GM12864 (cell line): ENCODE measurements at regions not wholly inside any gene's neighbourhood (a gene's known extent, or its start where the extent isn't known, plus 50 kb on each side); places are given as distances from the start of the nearest gene placed in this dataset.

Source experiments
- DNase-seq: peaks from one replicate; pipeline ENCODE4 v3.0.0-alpha.2; 2011; ENCODE audit warnings: low read depth
- H3K4me3 ChIP-seq: 2 replicates; pipeline ENCODE4 v1.5.1; 2011; ENCODE audit warnings: mild to moderate bottlenecking, low read depth, low read length, control low read depth
- TF ChIP-seq, protein P1 (sequence below): IDR thresholded peaks from 2 replicates; pipeline ENCODE4 v1.5.1; 2011; ENCODE audit warnings: low read depth, mild to moderate bottlenecking, moderate library complexity, low read length, control low read depth, inconsistent platforms; ENCODE audit errors: missing control alignments

DNA sequence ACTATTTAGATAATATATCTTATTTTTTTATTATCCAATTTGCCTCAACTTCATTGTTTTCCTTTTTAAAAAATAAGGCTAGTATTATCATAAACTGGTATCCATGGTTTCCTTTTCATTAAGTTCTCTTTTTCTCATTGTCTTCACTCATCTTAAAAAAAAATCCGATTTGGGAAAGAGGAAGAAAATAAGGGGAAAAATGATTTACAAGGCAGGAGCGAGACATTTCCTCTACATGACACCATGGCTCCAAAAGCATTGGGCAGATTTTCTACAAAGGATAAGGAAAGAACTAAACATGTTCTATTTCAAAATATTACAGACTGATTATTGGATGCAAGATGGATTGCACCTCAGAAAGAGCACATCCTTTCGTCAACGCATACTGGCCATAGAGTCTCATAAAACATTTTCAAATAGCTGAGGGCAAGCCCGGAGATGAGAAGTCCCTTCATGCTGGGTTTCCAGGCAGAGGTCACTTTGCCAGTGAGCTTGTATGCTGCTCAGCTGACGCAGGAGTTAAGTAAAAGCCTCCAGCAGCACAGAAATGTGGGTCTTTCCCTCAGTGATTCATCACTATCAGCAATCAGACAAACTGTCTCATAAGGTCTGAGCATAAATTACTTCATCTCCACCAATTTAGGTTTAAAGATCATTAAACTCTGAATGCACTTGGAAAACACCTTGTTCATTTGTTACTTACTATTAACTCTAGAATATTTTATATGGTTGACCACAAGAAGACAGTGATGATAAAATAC lies 129.0 kb upstream of the TNFAIP3 start:
- TF ChIP-seq, protein P1, sequence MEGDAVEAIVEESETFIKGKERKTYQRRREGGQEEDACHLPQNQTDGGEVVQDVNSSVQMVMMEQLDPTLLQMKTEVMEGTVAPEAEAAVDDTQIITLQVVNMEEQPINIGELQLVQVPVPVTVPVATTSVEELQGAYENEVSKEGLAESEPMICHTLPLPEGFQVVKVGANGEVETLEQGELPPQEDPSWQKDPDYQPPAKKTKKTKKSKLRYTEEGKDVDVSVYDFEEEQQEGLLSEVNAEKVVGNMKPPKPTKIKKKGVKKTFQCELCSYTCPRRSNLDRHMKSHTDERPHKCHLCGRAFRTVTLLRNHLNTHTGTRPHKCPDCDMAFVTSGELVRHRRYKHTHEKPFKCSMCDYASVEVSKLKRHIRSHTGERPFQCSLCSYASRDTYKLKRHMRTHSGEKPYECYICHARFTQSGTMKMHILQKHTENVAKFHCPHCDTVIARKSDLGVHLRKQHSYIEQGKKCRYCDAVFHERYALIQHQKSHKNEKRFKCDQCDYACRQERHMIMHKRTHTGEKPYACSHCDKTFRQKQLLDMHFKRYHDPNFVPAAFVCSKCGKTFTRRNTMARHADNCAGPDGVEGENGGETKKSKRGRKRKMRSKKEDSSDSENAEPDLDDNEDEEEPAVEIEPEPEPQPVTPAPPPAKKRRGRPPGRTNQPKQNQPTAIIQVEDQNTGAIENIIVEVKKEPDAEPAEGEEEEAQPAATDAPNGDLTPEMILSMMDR, result no peak
- no peak for DNase-seq

DNA sequence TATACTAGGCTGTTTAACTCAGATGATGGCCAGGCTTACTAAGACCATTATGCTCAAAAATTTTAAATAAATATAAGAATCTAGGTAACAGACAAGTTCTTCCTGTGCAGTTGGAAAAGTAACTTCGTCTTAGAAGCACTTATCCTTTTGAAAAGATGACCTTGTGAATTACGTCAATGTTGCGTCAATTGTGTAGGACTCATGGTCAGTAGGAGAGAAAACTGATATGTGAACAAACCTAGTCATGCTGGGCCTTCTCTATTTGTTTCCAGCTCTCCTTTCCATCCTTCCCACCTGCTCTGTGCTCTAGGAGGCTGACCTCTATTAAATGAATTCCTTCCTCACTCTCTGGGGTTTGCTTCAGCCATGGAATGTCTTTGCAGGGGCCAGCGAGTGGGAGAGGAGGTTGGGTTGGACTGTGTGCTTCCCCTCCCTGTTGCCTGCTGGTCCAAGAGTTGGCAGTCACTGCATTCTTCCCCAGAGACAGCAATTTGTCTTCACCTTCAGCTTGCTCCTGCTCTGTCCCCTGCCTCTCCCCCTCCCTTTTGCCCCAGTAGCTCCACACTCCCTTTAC lies 128.0 kb upstream of the TNFAIP3 start:
- TF ChIP-seq, protein P1, result no peak

More for the DNA sequence above, 129.0 kb upstream of the TNFAIP3 start:
- no peak overlapping the region for H3K4me3 ChIP-seq

DNA sequence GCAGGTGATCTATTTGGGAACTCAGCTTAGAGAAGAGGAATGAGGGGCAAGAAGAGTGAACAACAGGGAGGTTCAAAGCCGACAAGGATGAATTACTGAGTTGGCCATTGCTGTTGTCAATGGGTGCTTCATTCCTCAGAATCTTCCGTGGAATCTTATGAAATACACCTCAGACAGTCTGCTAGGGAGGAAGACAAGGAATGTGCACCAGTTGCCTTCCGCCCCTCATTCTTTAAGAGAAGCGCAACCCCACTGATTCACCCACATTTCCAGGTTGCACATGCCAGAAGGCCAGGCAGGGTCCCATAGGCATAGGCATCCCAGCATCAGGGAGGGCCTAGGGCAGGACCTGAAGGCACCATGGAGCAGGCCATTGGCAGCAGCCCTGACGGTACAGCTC lies 127.5 kb upstream of the TNFAIP3 start:
- DNase-seq, result no peak
- no peak overlapping the region for H3K4me3 ChIP-seq
- TF ChIP-seq, protein P1, result no peak

More for the DNA sequence above, 128.0 kb upstream of the TNFAIP3 start:
- no peak overlapping the region for H3K4me3 ChIP-seq
- DNase-seq, result no peak

DNA sequence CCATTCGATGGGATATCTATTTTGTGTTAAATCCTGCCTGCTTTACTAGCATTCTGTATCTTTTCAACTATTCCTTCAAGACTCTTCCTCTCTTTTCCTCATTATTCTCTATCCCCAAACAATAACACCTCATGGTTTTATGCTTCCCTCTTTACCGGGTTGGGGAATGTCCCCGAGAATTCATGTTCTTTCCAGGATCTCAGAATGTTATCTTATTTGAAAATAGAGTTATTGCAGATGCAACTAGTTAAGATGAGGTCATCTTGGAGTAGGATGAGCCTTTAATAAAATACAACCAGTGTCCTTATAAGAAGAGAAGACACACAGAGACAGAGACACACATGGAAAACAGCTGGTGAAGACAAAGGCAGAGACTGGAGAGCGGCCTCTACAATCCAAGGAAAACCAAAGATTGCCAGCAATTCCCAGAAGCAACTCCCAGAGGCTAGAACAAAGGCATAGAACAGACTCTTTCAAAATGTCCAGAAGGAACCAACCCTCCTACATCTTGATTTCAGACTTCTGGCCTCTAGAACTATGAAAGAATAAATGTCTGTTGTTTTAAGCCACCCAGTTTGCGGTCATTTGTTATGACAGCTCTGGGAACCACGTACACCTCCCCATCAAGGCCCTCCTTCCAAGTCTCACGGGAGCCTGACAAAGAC lies 126.8 kb upstream of the TNFAIP3 start:
- no peak for DNase-seq

DNA sequence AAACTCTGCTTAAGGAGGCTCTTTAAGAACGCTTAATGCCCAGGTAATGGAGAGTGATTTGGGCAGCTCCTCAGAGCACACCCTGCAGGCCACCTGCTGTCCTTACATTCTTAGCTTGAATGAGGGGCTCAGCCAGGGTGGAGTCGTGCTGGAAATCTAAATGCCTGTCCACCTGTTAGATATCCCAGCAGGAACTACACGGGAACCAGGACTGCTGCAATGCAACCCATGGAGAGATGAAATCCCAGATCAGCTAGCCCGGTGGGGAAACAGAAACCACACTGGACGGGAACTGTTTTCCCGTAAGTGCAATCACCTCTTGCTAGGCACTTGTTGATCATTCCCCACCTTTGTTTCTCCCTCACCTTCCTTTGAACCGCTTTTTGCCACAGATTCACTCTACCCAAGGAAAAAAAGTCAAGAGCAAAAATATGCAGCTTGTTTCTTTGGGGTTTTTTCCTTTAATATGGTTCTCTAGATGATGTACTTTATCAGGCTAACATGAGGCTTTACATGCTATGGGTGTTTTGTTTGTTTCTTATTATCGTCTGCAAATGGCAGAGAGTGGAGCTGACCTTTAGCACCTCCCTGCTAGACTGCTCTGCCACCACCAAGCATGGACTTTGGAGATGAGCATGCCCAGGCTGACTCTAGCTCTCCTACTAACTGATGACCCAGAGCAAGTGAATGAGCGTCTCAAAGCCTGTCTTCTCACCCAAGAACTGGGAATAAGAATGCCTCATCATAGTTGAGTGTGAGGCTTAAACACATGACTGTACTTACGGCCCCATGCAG lies 125.9 kb upstream of the TNFAIP3 start:
- H3K4me3 ChIP-seq, result no peak overlapping the region
- TF ChIP-seq, protein P1, result peak; percentile 32
- DNase-seq, result no peak

More for the DNA sequence above, 126.8 kb upstream of the TNFAIP3 start:
- TF ChIP-seq, protein P1, result no peak
- no peak overlapping the region for H3K4me3 ChIP-seq

DNA sequence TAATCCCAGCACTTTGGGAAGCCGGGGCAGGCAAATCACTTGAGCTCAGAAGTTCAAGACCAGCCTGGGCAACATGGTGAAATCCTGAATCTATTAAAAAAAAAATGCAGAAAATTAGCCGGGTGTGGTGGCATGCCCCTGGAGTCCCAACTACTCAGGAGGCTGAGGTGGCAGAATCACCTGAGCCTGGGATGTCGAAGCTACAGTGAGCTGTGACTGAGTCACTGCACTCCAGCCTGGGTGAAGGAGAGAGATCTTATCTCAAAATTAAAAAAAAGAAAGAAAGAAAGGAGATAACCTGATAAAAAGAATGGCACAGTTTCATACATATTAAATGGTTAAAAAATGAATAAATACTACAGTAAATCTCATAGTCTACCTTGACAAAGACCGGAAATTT lies 123.6 kb upstream of the TNFAIP3 start:
- TF ChIP-seq, protein P1, result no peak

More for the DNA sequence above, 123.6 kb upstream of the TNFAIP3 start:
- DNase-seq, result no peak
- no peak overlapping the region for H3K4me3 ChIP-seq
